Spleen (tissue), 11 donors: ENCODE measurements at regions not wholly inside any gene's neighbourhood (a gene's known extent, or its start where the extent isn't known, plus 50 kb on each side); places are given as distances from the start of the nearest gene placed in this dataset.

Source experiments
- DNase-seq: peaks from one replicate; pipeline ENCODE4 v3.0.0-alpha.2; 2020
- H3K27ac ChIP-seq, 8 donors: fragments of 200-600 bp; sonication (generic) in 7 of 8; 1 replicate in 4 of 8; 2 replicates in 4 of 8; pipeline versions ENCODE4 v1.5.0 to v1.8.0; 2016 to 2021; ENCODE audit warnings: inconsistent platforms in 4 of 8, mild to moderate bottlenecking in 4 of 8, moderate library complexity in 1 of 8
- H3K27me3 ChIP-seq, 7 donors: fragments of 200-600 bp; sonication (generic) in 6 of 7; replicated peaks in 1 of 7; 1 replicate in 4 of 7; 2 replicates in 3 of 7; pipeline versions ENCODE4 v1.5.0 to v1.8.0; 2016 to 2021; ENCODE audit warnings: inconsistent platforms in 3 of 7, mild to moderate bottlenecking in 1 of 7
- H3K36me3 ChIP-seq, 6 donors: fragments of 200-600 bp; sonication (generic) in 5 of 6; 1 replicate in 4 of 6; 2 replicates in 2 of 6; pipeline versions ENCODE4 v1.5.0 to v1.8.0; 2016 to 2021; ENCODE audit warnings: inconsistent platforms in 2 of 6
- H3K4me1 ChIP-seq, 6 donors: fragments of 200-600 bp; sonication (generic) in 5 of 6; 1 replicate in 3 of 6; 2 replicates in 3 of 6; pipeline versions ENCODE4 v1.5.0 to v1.8.0; 2016 to 2021; ENCODE audit warnings: inconsistent platforms in 3 of 6
- H3K4me3 ChIP-seq, 8 donors: fragments of 200-600 bp; sonication (generic) in 7 of 8; 1 replicate in 4 of 8; 2 replicates in 4 of 8; pipeline versions ENCODE4 v1.5.0 to v1.8.0; 2016 to 2021; ENCODE audit warnings: inconsistent platforms in 4 of 8, mild to moderate bottlenecking in 4 of 8, moderate library complexity in 2 of 8
- H3K9me3 ChIP-seq, 8 donors: fragments of 200-600 bp; sonication (generic) in 7 of 8; 1 replicate in 4 of 8; 2 replicates in 4 of 8; pipeline versions ENCODE4 v1.5.0 to v1.8.0; 2016 to 2021; ENCODE audit warnings: inconsistent platforms in 4 of 8
- CTCF ChIP-seq, 11 experiments: fragments of 200-600 bp in 7 of 11; fragments of 450-650 bp in 4 of 11; sonication (generic) in 4 of 11; IDR thresholded peaks in 8 of 11; conservative IDR thresholded peaks in 3 of 11; 1 replicate in 7 of 11; 2 replicates in 4 of 11; pipeline versions ENCODE4 v1.4.0 to v1.8.0; 2016 to 2021; ENCODE audit warnings: antibody characterized with exemption in 11 of 11, inconsistent platforms in 4 of 11, mild to moderate bottlenecking in 1 of 11
- POLR2A ChIP-seq, 3 donors: fragments of 450-650 bp; IDR thresholded peaks; one replicate each; pipeline ENCODE4 v1.5.1; 2017; ENCODE audit warnings: antibody characterized with exemption in 3 of 3, mild to moderate bottlenecking in 1 of 3
- POLR2AphosphoS5 ChIP-seq, 3 donors: sonication (generic); formaldehyde crosslinking; IDR thresholded peaks; one replicate each; pipeline ENCODE4 v1.5.1; 2017; ENCODE audit warnings: antibody characterized with exemption in 3 of 3
- WGBS, 5 donors: extraction: QIAGEN DNeasy Blood & Tissue Kit in 3 of 5; methylation state at CpG; one replicate each; pipeline versions ENCODE4 v1.1.5 to v1.1.7; 2013 to 2018; 5-methylcytosine and 5-hydroxymethylcytosine counted together
- intact Hi-C: fragments of 100-400 bp; cut with DNase I; formaldehyde crosslinking; loops from one replicate; pipeline ENCODE4 v1.15.0; 2023; ENCODE audit warnings: low total_unique reads
- donor health status: healthy with polysubstance abuse.
- donor health status: DM: no; HTN: no; CAD: no; lungs with moderate emphysema.
- donor health status: DM: no; HTN: no; CAD: no.
- donor health status: Bipolar disorder and iron deficiency.
- donor health status: healthy.
- donor health status: DM: no; HTN: no; CAD: no.
- donor health status: DM: yes; HTN: yes; CAD: no.

- H3K4me1 ChIP-seq: no peaks in the 10 kb centered on the region
- H3K27me3 ChIP-seq: no peaks in the 10 kb centered on the region
- TF ChIP-seq CTCF (IDR thresholded peaks at IDR 0.05 in 8 of 11, conservative IDR thresholded peaks at IDR 0.05 in 3 of 11): no peak
- TF ChIP-seq POLR2AphosphoS5 (IDR thresholded peaks at IDR 0.05): no peak
- no peak for TF ChIP-seq POLR2A (IDR thresholded peaks at IDR 0.05)
- H3K27ac ChIP-seq: no peak overlapping the region
- intact Hi-C loops: no loop called here
- no peak for DNase-seq
- WGBS, 5 donors: 87 to 89% (median 88%) methylated on average over 8 of the region's 8 CpGs
- H3K36me3 ChIP-seq: peaks cover 0 to 3% (median 0%) of the 10 kb centered on the region in 6 donors
- peaks cover 2 to 38% (median 32%) of the 10 kb centered on the region in 8 donors for H3K9me3 ChIP-seq
- H3K4me3 ChIP-seq: no peak overlapping the region
Measured at GRCh38 chr2:11977766-11978524, 231.5 kb downstream of the LPIN1 start.

- Histone ChIP-seq H3K4me3 (no peak overlapping the region), H3K9me3 (peaks cover 0 to 11% (median 4%) of the 10 kb centered on the region in 8 donors), H3K27me3 (no peaks in the 10 kb centered on the region), H3K36me3 (no peaks in the 10 kb centered on the region), H3K27ac (no peak overlapping the region), H3K4me1 (no peaks in the 10 kb centered on the region)
- DNase-seq: no peak
- 94 to 97% (median 95%) methylated on average over 9 of the region's 9 CpGs for WGBS, 5 donors
- TF ChIP-seq CTCF (IDR thresholded peaks at IDR 0.05 in 8 of 11, conservative IDR thresholded peaks at IDR 0.05 in 3 of 11): no peak
- no peak for TF ChIP-seq POLR2AphosphoS5 (IDR thresholded peaks at IDR 0.05)
- TF ChIP-seq POLR2A (IDR thresholded peaks at IDR 0.05): no peak
- intact Hi-C loops: no loop called here
Measured at GRCh38 chr2:11980809-11981208, 234.4 kb downstream of the LPIN1 start.

GRCh38 chr2:11983401-11983800 lies 237.0 kb downstream of the LPIN1 start:
- no peak overlapping the region for H3K27ac ChIP-seq
- intact Hi-C loops: no loop called here
- 86 to 96% (median 87%) methylated on average over 4 of the region's 4 CpGs for WGBS, 5 donors
- no peaks in the 10 kb centered on the region for H3K4me1 ChIP-seq
- no peak overlapping the region for H3K4me3 ChIP-seq
- no peaks in the 10 kb centered on the region for H3K36me3 ChIP-seq
- TF ChIP-seq POLR2A (IDR thresholded peaks at IDR 0.05) (no peak), CTCF (IDR thresholded peaks at IDR 0.05 in 8 of 11, conservative IDR thresholded peaks at IDR 0.05 in 3 of 11) (no peak)
- DNase-seq: no peak
- H3K9me3 ChIP-seq: peaks cover 0 to 11% (median 4%) of the 10 kb centered on the region in 8 donors
- no peaks in the 10 kb centered on the region for H3K27me3 ChIP-seq

- no peak overlapping the region for H3K4me3 ChIP-seq
- intact Hi-C loops: no loop called here
- H3K36me3 ChIP-seq: no peaks in the 10 kb centered on the region
- 90 to 92% (median 91%) methylated on average over 9 of the region's 9 CpGs for WGBS, 5 donors
- H3K9me3 ChIP-seq: peaks cover 0 to 11% (median 4%) of the 10 kb centered on the region in 8 donors
- no peaks in the 10 kb centered on the region for H3K27me3 ChIP-seq
- DNase-seq: no peak
- H3K27ac ChIP-seq: no peak overlapping the region
- no peak for TF ChIP-seq POLR2A (IDR thresholded peaks at IDR 0.05)
- TF ChIP-seq POLR2AphosphoS5 (IDR thresholded peaks at IDR 0.05): no peak
- TF ChIP-seq CTCF (IDR thresholded peaks at IDR 0.05 in 8 of 11, conservative IDR thresholded peaks at IDR 0.05 in 3 of 11): no peak
- H3K4me1 ChIP-seq: no peaks in the 10 kb centered on the region
Measured at GRCh38 chr2:11983870-11984269, 237.4 kb downstream of the LPIN1 start.
